ENCODE measurements at regions not wholly inside any gene's neighbourhood (a gene's known extent, or its start where the extent isn't known, plus 50 kb on each side); places are given as distances from the start of the nearest gene placed in this dataset.

GRCh38 chr4:83753260-83753659, 217.4 kb downstream of the GPAT3 start:
- intact Hi-C loops (cut with micrococcal nuclease; ENCODE audit: unreplicated experiment), result no loop called here
- CTCF ChIA-PET, result no interaction called here
- Histone ChIP-seq H3K27me3 (replicated peaks; ENCODE audit: insufficient read depth, low read depth, low read length, poor library complexity) (no peaks in the 10 kb centered on the region), H3K36me3 (ENCODE audit: insufficient read depth, low read length, poor library complexity, severe bottlenecking) (no peaks in the 10 kb centered on the region), H3K4me1 (ENCODE audit: insufficient read depth, low read length, poor library complexity, severe bottlenecking) (no peaks in the 10 kb centered on the region), H3K9me3 (ENCODE audit: low read depth, low read length, poor library complexity, severe bottlenecking) (no peaks in the 10 kb centered on the region), H3K4me3 (ENCODE audit: low read depth, low read length, poor library complexity, severe bottlenecking) (no peak overlapping the region), H3K27ac (ENCODE audit: low read depth, low read length, poor library complexity, severe bottlenecking) (no peak overlapping the region)
- no TSS peak for BruUV-seq (replicated peaks)
- POLR2A ChIA-PET (ENCODE audit: low non-redundant PET), result interaction anchor here (0.6 kb wide), 1 partner anchor 74 kb away, joined by 3 read pairs; no protein-coding TSS in a partner anchor
- TF ChIP-seq EZH2 (IDR thresholded peaks at IDR 0.05; ENCODE audit: borderline replicate concordance, low read depth, low read length, poor library complexity, severe bottlenecking), result no peak
- no peak for TF ChIP-seq CTCF (conservative IDR thresholded peaks at IDR 0.05; ENCODE audit: low read depth, low read length)
- DNase-seq (ENCODE audit: low spot score), result no peak

GRCh38 chr4:83751336-83751949, 215.5 kb downstream of the GPAT3 start:
- H3K27ac ChIP-seq (ENCODE audit: low read depth, low read length, poor library complexity, severe bottlenecking), result no peak overlapping the region
- no TSS peak for BruUV-seq (replicated peaks)
- no peak for TF ChIP-seq CTCF (conservative IDR thresholded peaks at IDR 0.05; ENCODE audit: low read depth, low read length)
- TF ChIP-seq EZH2 (IDR thresholded peaks at IDR 0.05; ENCODE audit: borderline replicate concordance, low read depth, low read length, poor library complexity, severe bottlenecking), result no peak
- intact Hi-C loops (cut with micrococcal nuclease; ENCODE audit: unreplicated experiment), result no loop called here
- H3K9me3 ChIP-seq (ENCODE audit: low read depth, low read length, poor library complexity, severe bottlenecking), result no peaks in the 10 kb centered on the region
- CTCF ChIA-PET, result no interaction called here
- no peaks in the 10 kb centered on the region for H3K4me1 ChIP-seq (ENCODE audit: insufficient read depth, low read length, poor library complexity, severe bottlenecking)
- H3K4me3 ChIP-seq (ENCODE audit: low read depth, low read length, poor library complexity, severe bottlenecking), result no peak overlapping the region
- no peaks in the 10 kb centered on the region for H3K36me3 ChIP-seq (ENCODE audit: insufficient read depth, low read length, poor library complexity, severe bottlenecking)
- H3K27me3 ChIP-seq (replicated peaks; ENCODE audit: insufficient read depth, low read depth, low read length, poor library complexity), result no peaks in the 10 kb centered on the region
- POLR2A ChIA-PET (ENCODE audit: low non-redundant PET), result no interaction called here
- no peak for DNase-seq (ENCODE audit: low spot score)

- no TSS peak for BruUV-seq (replicated peaks)
- POLR2A ChIA-PET (ENCODE audit: low non-redundant PET), result no interaction called here
- Histone ChIP-seq H3K4me1 (ENCODE audit: insufficient read depth, low read length, poor library complexity, severe bottlenecking) (no peaks in the 10 kb centered on the region), H3K36me3 (ENCODE audit: insufficient read depth, low read length, poor library complexity, severe bottlenecking) (no peaks in the 10 kb centered on the region), H3K4me3 (ENCODE audit: low read depth, low read length, poor library complexity, severe bottlenecking) (no peak overlapping the region), H3K27ac (ENCODE audit: low read depth, low read length, poor library complexity, severe bottlenecking) (no peak overlapping the region), H3K9me3 (ENCODE audit: low read depth, low read length, poor library complexity, severe bottlenecking) (no peaks in the 10 kb centered on the region), H3K27me3 (replicated peaks; ENCODE audit: insufficient read depth, low read depth, low read length, poor library complexity) (no peaks in the 10 kb centered on the region)
- intact Hi-C loops (cut with micrococcal nuclease; ENCODE audit: unreplicated experiment), result no loop called here
- CTCF ChIA-PET, result no interaction called here
- TF ChIP-seq CTCF (conservative IDR thresholded peaks at IDR 0.05; ENCODE audit: low read depth, low read length) (no peak), EZH2 (IDR thresholded peaks at IDR 0.05; ENCODE audit: borderline replicate concordance, low read depth, low read length, poor library complexity, severe bottlenecking) (no peak)
- DNase-seq (ENCODE audit: low spot score), result no peak
Measured at GRCh38 chr4:83748711-83749110, 212.8 kb downstream of the GPAT3 start.
